Skeletal muscle satellite cell (primary cell): ENCODE measurements at regions not wholly inside any gene's neighbourhood (a gene's known extent, or its start where the extent isn't known, plus 50 kb on each side); places are given as distances from the start of the nearest gene placed in this dataset.

Experiments used
- H3K27me3 ChIP-seq: 2 replicates; pipeline ENCODE4 v1.7.0; 2013; ENCODE audit warnings: low read length; ENCODE audit not compliant: control insufficient read depth, insufficient read depth
- H3K36me3 ChIP-seq: 2 replicates; pipeline ENCODE4 v1.7.0; 2013; ENCODE audit warnings: mild to moderate bottlenecking, control low read depth, low read length; ENCODE audit not compliant: insufficient read depth
- H3K4me1 ChIP-seq: 2 replicates; pipeline ENCODE4 v1.7.0; 2013; ENCODE audit warnings: low read length; ENCODE audit not compliant: control insufficient read depth, insufficient read depth
- H3K4me2 ChIP-seq: 2 replicates; pipeline ENCODE4 v1.7.0; 2013; ENCODE audit warnings: mild to moderate bottlenecking, low read length
- H3K4me3 ChIP-seq: 2 replicates; pipeline ENCODE4 v1.7.0; 2013; ENCODE audit warnings: low read length
- H3K9ac ChIP-seq: 2 replicates; pipeline ENCODE4 v1.7.0; 2013; ENCODE audit warnings: mild to moderate bottlenecking, low read depth, low read length, moderate library complexity
- H3K9me3 ChIP-seq: replicated peaks from 2 replicates; pipeline ENCODE4 v1.7.0; 2013; ENCODE audit warnings: mild to moderate bottlenecking, control low read depth, low read length

- Histone ChIP-seq H3K4me2 (no peak overlapping the region), H3K9me3 (no peaks in the 10 kb centered on the region), H3K27me3 (no peaks in the 10 kb centered on the region), H3K36me3 (no peaks in the 10 kb centered on the region), H3K4me3 (no peak overlapping the region), H3K9ac (no peak overlapping the region), H3K4me1 (no peaks in the 10 kb centered on the region)
Measured at GRCh38 chr7:114008696-114009095, 89.9 kb upstream of the PPP1R3A start.

- H3K27me3 ChIP-seq: no peaks in the 10 kb centered on the region
Measured at GRCh38 chr7:114007386-114007785, 88.6 kb upstream of the PPP1R3A start.

GRCh38 chr7:113998934-113999333 is 80.1 kb upstream of the PPP1R3A start:
- no peaks in the 10 kb centered on the region for H3K27me3 ChIP-seq
- H3K4me2 ChIP-seq: no peak overlapping the region
- H3K9me3 ChIP-seq: no peaks in the 10 kb centered on the region
- no peaks in the 10 kb centered on the region for H3K36me3 ChIP-seq
- H3K4me3 ChIP-seq: no peak overlapping the region
- no peak overlapping the region for H3K9ac ChIP-seq
- H3K4me1 ChIP-seq: no peaks in the 10 kb centered on the region

More at GRCh38 chr7:114007386-114007785, 88.6 kb upstream of the PPP1R3A start:
- no peaks in the 10 kb centered on the region for H3K9me3 ChIP-seq
- H3K4me2 ChIP-seq: no peak overlapping the region
- H3K9ac ChIP-seq: no peak overlapping the region
- H3K36me3 ChIP-seq: no peaks in the 10 kb centered on the region
- no peaks in the 10 kb centered on the region for H3K4me1 ChIP-seq
- H3K4me3 ChIP-seq: no peak overlapping the region

GRCh38 chr7:113996405-113996804 is 77.6 kb upstream of the PPP1R3A start:
- Histone ChIP-seq H3K27me3 (no peaks in the 10 kb centered on the region), H3K9ac (no peak overlapping the region), H3K9me3 (no peaks in the 10 kb centered on the region), H3K36me3 (no peaks in the 10 kb centered on the region), H3K4me2 (no peak overlapping the region), H3K4me1 (no peaks in the 10 kb centered on the region), H3K4me3 (no peak overlapping the region)

GRCh38 chr7:113986216-113986615 is 67.4 kb upstream of the PPP1R3A start:
- Histone ChIP-seq H3K27me3 (no peaks in the 10 kb centered on the region), H3K9me3 (no peaks in the 10 kb centered on the region)

GRCh38 chr7:113976508-113976907 is 57.7 kb upstream of the PPP1R3A start:
- H3K4me1 ChIP-seq: no peaks in the 10 kb centered on the region
- H3K4me2 ChIP-seq: no peak overlapping the region
- H3K9ac ChIP-seq: no peak overlapping the region
- H3K4me3 ChIP-seq: no peak overlapping the region
- no peaks in the 10 kb centered on the region for H3K9me3 ChIP-seq
- no peaks in the 10 kb centered on the region for H3K36me3 ChIP-seq
- H3K27me3 ChIP-seq: no peaks in the 10 kb centered on the region

More at GRCh38 chr7:113986216-113986615, 67.4 kb upstream of the PPP1R3A start:
- H3K4me3 ChIP-seq: no peak overlapping the region
- no peak overlapping the region for H3K4me2 ChIP-seq
- no peaks in the 10 kb centered on the region for H3K4me1 ChIP-seq
- no peak overlapping the region for H3K9ac ChIP-seq
- H3K36me3 ChIP-seq: no peaks in the 10 kb centered on the region

- Histone ChIP-seq H3K9ac (no peak overlapping the region), H3K9me3 (no peaks in the 10 kb centered on the region), H3K4me3 (no peak overlapping the region)
Measured at GRCh38 chr7:113968713-113969112, 49.9 kb upstream of the PPP1R3A start.

More at GRCh38 chr7:113968713-113969112, 49.9 kb upstream of the PPP1R3A start:
- no peaks in the 10 kb centered on the region for H3K36me3 ChIP-seq
- no peaks in the 10 kb centered on the region for H3K4me1 ChIP-seq
- H3K4me2 ChIP-seq: no peak overlapping the region
- no peaks in the 10 kb centered on the region for H3K27me3 ChIP-seq
